ENCODE measurements at regions not wholly inside any gene's neighbourhood (a gene's known extent, or its start where the extent isn't known, plus 50 kb on each side); places are given as distances from the start of the nearest gene placed in this dataset.

GRCh38 chr18:76721207-76721996 is 101.0 kb upstream of the ZNF236 start:
- Histone ChIP-seq H3K36me3 (no peaks in the 10 kb centered on the region), H3K4me3 (no peak overlapping the region), H3K4me1 (ENCODE audit: control insufficient read depth in 1 of 2, low read depth in 2 of 2) (no peaks in the 10 kb centered on the region), H3K27ac (no peak overlapping the region), H3K9me3 (no peaks in the 10 kb centered on the region), H3K27me3 (replicated peaks; ENCODE audit: insufficient read depth) (no peaks in the 10 kb centered on the region)
- ATAC-seq (ENCODE audit: insufficient number of reproducible peaks, low FRiP score, low read depth) (no peak), DNase-seq (ENCODE audit: low spot score) (no peak)
- no peak for TF ChIP-seq CTCF (IDR thresholded peaks at IDR 0.05)

DNA sequence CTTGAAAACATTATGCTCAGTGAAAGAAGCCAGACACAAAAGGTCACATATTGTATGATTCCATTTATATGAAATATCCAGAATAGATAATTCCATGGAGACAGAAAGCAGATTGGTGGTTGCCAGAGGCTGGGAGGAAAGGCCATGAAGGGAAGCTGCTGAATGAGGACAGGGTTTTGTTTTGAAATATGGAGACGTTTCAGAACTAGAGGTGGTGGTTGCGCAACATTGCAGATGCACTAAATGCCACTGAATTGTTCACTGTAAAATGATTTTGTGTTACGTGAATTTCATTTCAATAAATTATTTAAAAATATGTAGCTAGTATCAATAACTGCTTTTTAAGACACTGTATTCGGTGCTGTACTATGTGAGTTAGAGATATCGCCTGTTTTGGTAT is 101.7 kb upstream of the ZNF236 start:
- Histone ChIP-seq H3K4me3 (no peak overlapping the region), H3K9me3 (no peaks in the 10 kb centered on the region), H3K36me3 (no peaks in the 10 kb centered on the region), H3K27ac (no peak overlapping the region), H3K4me1 (ENCODE audit: control insufficient read depth in 1 of 2, low read depth in 2 of 2) (no peaks in the 10 kb centered on the region), H3K27me3 (replicated peaks; ENCODE audit: insufficient read depth) (no peaks in the 10 kb centered on the region)
- DNase-seq (ENCODE audit: low spot score) (no peak), ATAC-seq (ENCODE audit: insufficient number of reproducible peaks, low FRiP score, low read depth) (no peak)
- TF ChIP-seq CTCF (IDR thresholded peaks at IDR 0.05): no peak

DNA sequence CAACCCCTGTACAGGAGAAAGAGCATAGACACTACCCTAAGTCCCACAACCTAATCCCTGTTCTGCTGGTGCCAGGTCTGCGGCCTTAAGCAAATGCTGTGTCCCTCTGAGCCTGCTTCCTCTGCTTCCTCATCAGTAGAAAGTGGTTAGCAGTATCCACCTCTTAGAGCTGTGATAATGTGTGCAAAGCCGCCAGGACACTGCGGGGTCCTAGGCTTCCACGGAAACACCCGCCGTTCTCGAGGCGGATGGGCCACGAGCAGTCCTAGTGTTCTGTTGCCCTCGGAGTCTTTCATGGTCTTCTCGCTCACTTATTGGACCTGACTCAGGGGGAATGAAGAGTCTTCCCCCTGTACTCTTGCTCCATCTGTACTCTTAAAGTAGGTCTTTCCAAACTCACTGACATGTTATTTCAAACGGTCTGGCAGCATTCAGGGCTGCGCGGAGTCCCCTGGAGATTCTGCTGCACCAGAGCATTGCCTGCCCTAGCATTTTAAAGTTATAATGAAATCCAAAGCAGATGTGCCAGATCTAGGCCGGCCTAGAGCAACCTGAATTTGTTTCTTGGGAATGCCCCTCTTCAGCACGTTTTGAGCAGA is 107.2 kb upstream of the ZNF236 start:
- H3K27ac ChIP-seq: no peak overlapping the region
- TF ChIP-seq CTCF (IDR thresholded peaks at IDR 0.05): no peak
- H3K4me3 ChIP-seq: no peak overlapping the region
- H3K4me1 ChIP-seq (ENCODE audit: control insufficient read depth in 1 of 2, low read depth in 2 of 2): no peaks in the 10 kb centered on the region
- no peaks in the 10 kb centered on the region for H3K36me3 ChIP-seq
- no peaks in the 10 kb centered on the region for H3K9me3 ChIP-seq
- ATAC-seq (ENCODE audit: insufficient number of reproducible peaks, low FRiP score, low read depth) (no peak), DNase-seq (ENCODE audit: low spot score) (no peak)
- H3K27me3 ChIP-seq (replicated peaks; ENCODE audit: insufficient read depth): no peaks in the 10 kb centered on the region

- Histone ChIP-seq H3K4me3 (no peak overlapping the region), H3K27ac (no peak overlapping the region), H3K4me1 (ENCODE audit: control insufficient read depth in 1 of 2, low read depth in 2 of 2) (no peaks in the 10 kb centered on the region), H3K36me3 (no peaks in the 10 kb centered on the region), H3K9me3 (no peaks in the 10 kb centered on the region), H3K27me3 (replicated peaks; ENCODE audit: insufficient read depth) (no peaks in the 10 kb centered on the region)
- ATAC-seq (ENCODE audit: insufficient number of reproducible peaks, low FRiP score, low read depth) (no peak), DNase-seq (ENCODE audit: low spot score) (no peak)
- no peak for TF ChIP-seq CTCF (IDR thresholded peaks at IDR 0.05)
These were observed 108.9 kb upstream of the ZNF236 start for GRCh38 chr18:76713432-76713831.

DNA sequence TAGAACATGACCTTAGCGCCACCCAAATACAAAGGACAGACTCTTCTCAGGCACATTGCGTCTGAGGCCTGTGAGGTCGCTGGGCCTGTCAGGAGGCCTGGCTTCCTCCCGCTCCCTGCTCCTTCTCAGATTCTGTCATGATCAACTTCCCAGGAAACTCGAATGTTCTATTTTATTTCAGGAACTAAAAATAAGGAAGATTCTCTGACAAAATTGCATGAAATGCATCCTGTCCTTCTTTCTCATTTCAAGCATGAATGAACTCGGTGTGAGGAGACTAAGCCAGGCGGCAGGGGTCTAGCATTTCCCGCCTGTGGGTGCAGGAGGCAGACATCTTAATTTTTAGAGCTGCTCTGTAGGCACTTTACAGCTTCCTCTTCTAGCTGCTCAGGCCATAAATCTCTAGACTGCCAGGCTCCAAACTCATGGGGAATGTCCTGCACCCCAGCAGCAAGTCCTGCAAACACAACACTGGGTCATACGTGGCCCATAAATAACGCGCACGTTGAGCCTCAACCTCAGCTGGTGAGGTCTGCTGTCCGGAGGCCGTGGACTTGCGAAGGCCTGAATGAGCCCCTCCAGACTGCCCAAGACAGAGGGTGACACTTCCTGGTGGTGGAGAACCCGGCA is 109.7 kb upstream of the ZNF236 start:
- Histone ChIP-seq H3K4me3 (no peak overlapping the region), H3K36me3 (no peaks in the 10 kb centered on the region), H3K4me1 (ENCODE audit: control insufficient read depth in 1 of 2, low read depth in 2 of 2) (no peaks in the 10 kb centered on the region), H3K9me3 (no peaks in the 10 kb centered on the region), H3K27me3 (replicated peaks; ENCODE audit: insufficient read depth) (no peaks in the 10 kb centered on the region), H3K27ac (no peak overlapping the region)
- DNase-seq (ENCODE audit: low spot score) (no peak), ATAC-seq (ENCODE audit: insufficient number of reproducible peaks, low FRiP score, low read depth) (no peak)
- no peak for TF ChIP-seq CTCF (IDR thresholded peaks at IDR 0.05)

All from thoracic aorta (tissue), 2 donors.